ENCODE measurements at regions not wholly inside any gene's neighbourhood (a gene's known extent, or its start where the extent isn't known, plus 50 kb on each side); places are given as distances from the start of the nearest gene placed in this dataset.
"Not testable (repeated sequence)": the region's sequence is repeated elsewhere in the genome, so short reads cannot be mapped to it uniquely, and the experiment has no call there.

GRCh38 chr15:38130205-38130567 is 122.5 kb upstream of the SPRED1 start:
- DNase-seq: no peak

DNA sequence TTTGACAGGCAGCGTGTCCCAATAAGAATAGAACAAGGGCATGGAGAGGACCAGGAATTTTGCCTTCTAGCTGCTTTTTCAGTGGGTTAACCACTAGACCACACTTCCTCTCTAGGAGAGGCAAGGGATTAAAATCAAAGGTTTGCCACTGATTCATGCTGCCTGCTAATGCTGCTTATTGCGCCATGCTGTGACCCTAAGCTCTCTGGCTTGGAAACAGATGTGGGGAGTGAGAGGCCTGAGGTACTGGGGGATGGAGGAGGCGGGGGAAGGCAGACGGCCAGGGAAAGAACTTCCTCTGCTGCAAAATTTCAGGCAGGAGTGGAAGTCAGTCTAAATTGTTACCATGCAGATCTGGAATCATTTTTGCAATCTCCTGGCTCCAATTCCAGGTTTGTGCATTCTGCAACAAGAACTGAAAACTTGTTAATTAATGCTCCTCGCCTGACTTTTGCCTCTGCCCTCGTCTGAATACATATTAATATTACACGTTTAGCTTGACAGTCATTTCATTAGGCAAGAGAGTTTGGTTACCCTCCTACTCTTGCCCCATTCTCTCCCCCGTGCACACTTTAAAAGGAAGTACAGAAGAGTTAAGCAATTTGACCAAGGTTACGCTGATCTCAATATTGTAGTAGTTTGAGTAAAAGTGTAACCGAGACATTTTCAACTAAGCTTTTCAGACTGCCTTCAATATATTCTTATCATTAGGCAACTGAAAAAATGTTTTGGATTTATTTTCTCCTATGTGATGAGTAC is 121.7 kb upstream of the SPRED1 start:
- peak; percentile 34 for DNase-seq

- no peak for DNase-seq
Measured at GRCh38 chr15:38134252-38134651, 118.4 kb upstream of the SPRED1 start.

DNA sequence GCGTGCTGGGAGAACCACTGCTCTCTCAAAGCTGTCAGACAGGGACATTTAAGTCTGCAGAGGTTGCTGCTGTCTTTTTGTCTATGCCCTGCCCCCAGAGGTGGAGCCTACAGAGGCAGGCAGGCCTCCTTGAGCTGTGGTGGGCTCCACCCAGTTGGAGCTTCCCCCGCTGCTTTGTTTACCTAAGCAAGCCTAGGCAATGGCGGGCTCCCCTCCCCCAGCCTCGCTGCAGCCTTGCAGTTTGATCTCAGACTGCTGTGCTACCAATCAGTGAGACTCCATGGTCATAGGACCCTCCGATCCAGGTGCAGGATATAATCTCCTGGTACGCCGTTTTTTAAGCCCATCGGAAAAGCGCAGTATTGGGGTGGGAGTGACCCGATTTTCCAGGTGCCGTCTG is 110.4 kb upstream of the SPRED1 start:
- not testable (repeated sequence) for DNase-seq

DNA sequence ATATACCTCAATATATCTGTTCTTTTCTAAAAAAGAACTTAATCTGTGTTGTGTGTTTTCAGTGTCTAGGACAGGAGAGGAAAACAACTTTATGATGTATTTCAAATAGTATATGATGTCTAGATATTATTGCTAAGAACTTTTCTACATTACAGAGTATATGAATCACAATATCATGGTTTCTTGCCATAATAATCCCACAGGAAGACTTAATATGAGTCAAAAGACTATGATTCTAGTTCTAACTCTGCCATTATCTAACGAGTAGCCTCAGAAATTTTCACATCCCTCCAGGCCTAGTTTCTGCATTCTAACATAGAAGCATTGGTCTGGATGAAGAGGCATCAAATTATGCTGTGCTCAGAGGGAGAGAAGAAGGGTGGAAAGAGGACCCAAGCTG is 107.7 kb upstream of the SPRED1 start:
- DNase-seq: no peak

- peak; percentile 77 for DNase-seq
Measured at GRCh38 chr15:38145651-38146111, 107.0 kb upstream of the SPRED1 start.

- DNase-seq: no peak
Measured at GRCh38 chr15:38147246-38147645, 105.4 kb upstream of the SPRED1 start.

DNA sequence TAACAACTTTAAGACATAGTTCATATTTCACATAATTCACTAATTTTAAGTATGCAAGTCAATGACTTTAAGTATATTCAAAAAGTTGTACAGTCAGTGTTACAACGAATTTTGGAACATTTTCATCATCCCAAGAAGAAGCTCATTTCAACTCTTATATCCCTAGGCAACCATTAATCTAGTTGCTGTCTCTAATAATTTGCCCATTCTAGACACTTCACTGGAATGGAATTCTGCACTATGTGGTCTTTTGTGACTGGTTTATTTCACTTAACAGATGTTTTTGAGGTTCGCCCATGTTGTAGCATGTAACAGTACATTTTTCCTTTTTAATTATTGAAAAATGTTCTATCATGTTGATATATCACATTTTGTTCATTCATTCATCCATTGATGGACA is 104.2 kb upstream of the SPRED1 start:
- no peak for DNase-seq

GRCh38 chr15:38149315-38149714 is 103.3 kb upstream of the SPRED1 start:
- no peak for DNase-seq

DNA sequence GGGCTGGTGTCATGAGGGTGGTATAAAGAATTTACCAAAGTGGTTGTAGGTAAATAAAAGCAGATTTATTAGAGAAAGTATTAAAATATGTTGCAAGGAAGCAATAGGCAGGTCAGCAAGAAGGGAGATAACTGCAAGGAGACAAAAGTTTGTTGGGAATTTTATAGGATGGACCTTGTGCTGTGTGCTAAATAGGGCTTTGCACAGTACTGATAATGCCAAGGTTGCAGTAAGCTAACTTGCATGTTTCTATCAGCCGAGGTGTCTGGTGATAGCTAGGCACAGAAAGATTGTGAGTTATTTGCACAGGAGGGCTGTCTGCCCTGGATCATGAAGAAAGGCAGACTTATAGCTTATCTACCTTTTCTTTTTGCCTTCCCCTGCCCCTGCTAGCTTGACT is 102.5 kb upstream of the SPRED1 start:
- DNase-seq: no peak

GRCh38 chr15:38150794-38151193 is 101.8 kb upstream of the SPRED1 start:
- DNase-seq: no peak

DNA sequence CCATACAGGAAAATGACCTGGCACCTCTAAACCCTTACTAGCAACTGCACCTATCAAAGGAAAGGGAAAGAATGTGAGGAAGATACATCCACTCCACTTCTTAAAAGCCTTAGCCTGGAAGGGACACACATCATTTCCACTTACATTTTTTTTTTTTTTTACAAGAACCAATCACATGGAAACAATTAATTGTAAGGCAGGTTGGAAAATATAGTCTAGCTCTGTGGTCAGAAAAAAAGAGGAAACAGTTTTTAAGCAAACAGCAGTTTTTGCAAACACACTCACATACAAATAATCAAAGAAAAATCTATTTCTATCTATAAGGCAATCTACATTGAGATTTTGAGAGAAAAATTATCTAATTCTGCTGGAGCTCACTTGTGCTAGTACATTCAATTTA is 98.9 kb upstream of the SPRED1 start:
- DNase-seq: no peak

DNA sequence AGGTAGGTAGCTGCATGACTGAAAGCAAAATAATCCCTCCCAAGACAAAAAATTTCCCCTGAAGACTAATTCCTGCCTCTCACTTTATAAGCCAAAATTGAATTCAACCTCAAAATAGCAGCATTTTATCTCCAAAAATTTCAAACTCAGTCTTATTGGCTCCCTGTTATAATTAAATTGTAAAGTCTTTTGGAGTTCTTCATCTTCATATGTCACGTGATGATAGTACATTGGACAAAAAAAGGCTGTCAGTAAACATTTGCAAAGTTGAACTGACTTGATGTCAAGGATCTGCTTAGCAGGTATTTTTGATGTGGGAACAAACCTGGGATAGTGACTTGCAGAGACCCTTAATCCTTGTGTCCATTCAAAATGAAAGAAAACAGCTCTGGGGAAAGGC is 98.4 kb upstream of the SPRED1 start:
- DNase-seq: no peak

- DNase-seq: no peak
Measured at GRCh38 chr15:38154837-38155236, 97.8 kb upstream of the SPRED1 start.

- no peak for DNase-seq
Measured at GRCh38 chr15:38163658-38164057, 89.0 kb upstream of the SPRED1 start.

GRCh38 chr15:38164061-38164460 is 88.6 kb upstream of the SPRED1 start:
- DNase-seq: no peak

DNA sequence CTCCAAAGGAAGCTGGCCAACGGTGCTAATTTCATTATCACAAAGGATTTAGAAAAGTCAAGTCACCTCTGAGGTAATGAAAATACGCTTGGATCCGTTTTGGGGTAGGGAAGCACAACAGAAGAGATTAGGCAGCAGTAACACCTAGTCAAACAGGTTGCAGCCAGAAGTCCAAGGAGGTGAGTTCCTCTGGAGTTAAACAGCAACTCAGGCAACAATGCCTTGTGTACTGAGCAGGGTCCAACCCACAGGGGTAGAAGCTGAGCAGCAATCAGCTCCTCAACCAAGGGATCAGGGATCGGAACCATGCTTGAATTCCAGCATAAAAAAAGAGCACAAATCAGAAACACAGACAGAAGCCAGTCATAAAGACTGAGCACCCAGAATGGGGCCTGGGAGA is 88.1 kb upstream of the SPRED1 start:
- no peak for DNase-seq

DNA sequence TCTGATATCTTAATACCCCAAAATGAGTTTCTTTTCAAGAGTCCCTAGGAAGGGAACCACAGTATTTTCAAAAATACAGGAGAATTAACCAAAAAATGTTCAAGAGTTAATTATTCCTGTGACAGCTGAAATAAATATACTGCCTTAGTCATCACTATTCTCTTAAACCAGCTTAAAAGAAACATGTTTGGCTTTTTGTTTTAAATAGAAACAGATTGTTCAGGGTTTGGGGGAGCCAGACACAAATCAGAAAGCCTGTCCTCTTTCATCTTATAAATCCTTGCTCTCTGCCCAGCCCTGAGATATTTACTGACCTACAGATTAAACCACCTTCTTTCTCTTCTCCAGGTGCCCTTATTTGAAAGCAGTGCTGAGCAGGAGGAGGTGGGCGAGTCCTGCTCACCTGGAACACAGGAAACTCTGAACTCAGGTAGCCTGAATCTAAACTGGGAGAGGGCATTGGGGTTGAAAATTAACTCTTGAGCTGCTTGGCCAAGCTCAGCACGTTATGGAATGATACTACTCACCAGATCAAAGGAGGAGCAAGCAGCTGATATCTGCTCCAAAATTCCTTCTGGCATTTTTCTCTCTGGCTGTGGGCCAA is 84.1 kb upstream of the SPRED1 start:
- DNase-seq: no peak

- no peak for DNase-seq
Measured at GRCh38 chr15:38171973-38172372, 80.7 kb upstream of the SPRED1 start.

GRCh38 chr15:38174691-38175090 is 77.9 kb upstream of the SPRED1 start:
- DNase-seq: peak; percentile 11

- DNase-seq: no peak
Measured at GRCh38 chr15:38176155-38176554, 76.5 kb upstream of the SPRED1 start.

DNA sequence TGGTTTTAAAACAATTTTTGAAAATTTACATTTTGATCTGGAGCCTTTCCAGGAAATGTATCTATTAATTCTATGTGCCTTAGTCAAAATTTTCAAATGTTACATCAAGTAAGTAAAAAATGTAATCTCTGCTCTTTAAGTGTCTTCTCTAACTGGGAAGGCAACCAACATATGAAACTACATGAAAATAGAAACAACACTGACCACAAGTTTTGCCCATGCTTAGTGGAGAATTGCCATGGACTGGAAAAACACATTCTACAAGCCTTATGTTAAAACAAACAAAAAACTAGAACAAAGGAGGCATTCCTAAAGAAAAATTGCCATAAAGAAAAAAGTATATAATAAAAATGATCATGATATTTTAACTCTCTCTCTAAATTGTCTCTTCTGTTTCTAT is 75.9 kb upstream of the SPRED1 start:
- DNase-seq: no peak

- DNase-seq: no peak
Measured at GRCh38 chr15:38182900-38183299, 69.7 kb upstream of the SPRED1 start.

GRCh38 chr15:38186507-38186906 is 66.1 kb upstream of the SPRED1 start:
- DNase-seq: no peak

All from retina (tissue), 1 donor.